ENCODE measurements at regions not wholly inside any gene's neighbourhood (a gene's known extent, or its start where the extent isn't known, plus 50 kb on each side); places are given as distances from the start of the nearest gene placed in this dataset.
A peak's percentile ranks its signal among the peaks of the same experiment; 100 is the strongest.

- no peak for DNase-seq (ENCODE audit: low read depth, low spot score)
- TF ChIP-seq CTCF (IDR thresholded peaks at IDR 0.05; ENCODE audit: low read depth, low read length): no peak
- in situ Hi-C loops (cut with HindIII; ENCODE audit: low sequenced_read_pairs): no loop called here
- H3K4me3 ChIP-seq (ENCODE audit: low read depth, low read length): no peak overlapping the region
These were observed 493.3 kb upstream of the CCDC179 start for GRCh38 chr11:23353611-23354010.

- DNase-seq (ENCODE audit: low read depth, low spot score): peak; percentile 94
- TF ChIP-seq CTCF (IDR thresholded peaks at IDR 0.05; ENCODE audit: low read depth, low read length): no peak
- H3K4me3 ChIP-seq (ENCODE audit: low read depth, low read length): no peak overlapping the region
- in situ Hi-C loops (cut with HindIII; ENCODE audit: low sequenced_read_pairs): no loop called here
These were observed 499.0 kb upstream of the CCDC179 start for GRCh38 chr11:23359297-23359696.

- TF ChIP-seq CTCF (IDR thresholded peaks at IDR 0.05; ENCODE audit: low read depth, low read length): no peak
- in situ Hi-C loops (cut with HindIII; ENCODE audit: low sequenced_read_pairs): no loop called here
- H3K4me3 ChIP-seq (ENCODE audit: low read depth, low read length): no peak overlapping the region
- DNase-seq (ENCODE audit: low read depth, low spot score): no peak
These were observed 503.8 kb upstream of the CCDC179 start for GRCh38 chr11:23364076-23364475.

- no peak overlapping the region for H3K4me3 ChIP-seq (ENCODE audit: low read depth, low read length)
- TF ChIP-seq CTCF (IDR thresholded peaks at IDR 0.05; ENCODE audit: low read depth, low read length): no peak
- in situ Hi-C loops (cut with HindIII; ENCODE audit: low sequenced_read_pairs): no loop called here
- DNase-seq (ENCODE audit: low read depth, low spot score): no peak
These were observed 510.5 kb upstream of the CCDC179 start for GRCh38 chr11:23370580-23371275.

GRCh38 chr11:23377909-23378308 lies 517.6 kb upstream of the CCDC179 start:
- no peak for TF ChIP-seq CTCF (IDR thresholded peaks at IDR 0.05; ENCODE audit: low read depth, low read length)
- in situ Hi-C loops (cut with HindIII; ENCODE audit: low sequenced_read_pairs): no loop called here
- H3K4me3 ChIP-seq (ENCODE audit: low read depth, low read length): no peak overlapping the region
- DNase-seq (ENCODE audit: low read depth, low spot score): no peak

GRCh38 chr11:23391031-23391430 lies 530.8 kb upstream of the CCDC179 start:
- DNase-seq (ENCODE audit: low read depth, low spot score): no peak
- in situ Hi-C loops (cut with HindIII; ENCODE audit: low sequenced_read_pairs): no loop called here
- no peak overlapping the region for H3K4me3 ChIP-seq (ENCODE audit: low read depth, low read length)
- TF ChIP-seq CTCF (IDR thresholded peaks at IDR 0.05; ENCODE audit: low read depth, low read length): no peak
